ENCODE measurements at regions not wholly inside any gene's neighbourhood (a gene's known extent, or its start where the extent isn't known, plus 50 kb on each side); places are given as distances from the start of the nearest gene placed in this dataset.

GRCh38 chr9:13728131-13728530 is 448.6 kb upstream of the MPDZ start:
- Histone ChIP-seq H3K9me3 (ENCODE audit: control insufficient read depth in 1 of 2, low read length in 2 of 2) (no peaks in the 10 kb centered on the region), H3K36me3 (ENCODE audit: control insufficient read depth in 1 of 2, insufficient read depth in 2 of 2, low read length in 2 of 2) (no peaks in the 10 kb centered on the region), H3K27ac (ENCODE audit: low read length) (no peak overlapping the region), H3K4me3 (ENCODE audit: low read depth in 1 of 2, low read length in 2 of 2) (no peak overlapping the region), H3K4me1 (ENCODE audit: control insufficient read depth in 1 of 2, insufficient read depth in 2 of 2, low read length in 2 of 2) (no peaks in the 10 kb centered on the region), H3K27me3 (ENCODE audit: low read depth, low read length) (no peaks in the 10 kb centered on the region)

GRCh38 chr9:13726746-13727145 is 447.3 kb upstream of the MPDZ start:
- Histone ChIP-seq H3K36me3 (ENCODE audit: control insufficient read depth in 1 of 2, insufficient read depth in 2 of 2, low read length in 2 of 2) (no peaks in the 10 kb centered on the region), H3K4me1 (ENCODE audit: control insufficient read depth in 1 of 2, insufficient read depth in 2 of 2, low read length in 2 of 2) (no peaks in the 10 kb centered on the region), H3K27ac (ENCODE audit: low read length) (peak overlapping the region; percentile 21), H3K9me3 (ENCODE audit: control insufficient read depth in 1 of 2, low read length in 2 of 2) (peaks cover 0 to 4% of the 10 kb centered on the region in 2 donors), H3K4me3 (ENCODE audit: low read depth in 1 of 2, low read length in 2 of 2) (no peak overlapping the region), H3K27me3 (ENCODE audit: low read depth, low read length) (no peaks in the 10 kb centered on the region)

GRCh38 chr9:13725516-13725915 is 446.0 kb upstream of the MPDZ start:
- Histone ChIP-seq H3K36me3 (ENCODE audit: control insufficient read depth in 1 of 2, insufficient read depth in 2 of 2, low read length in 2 of 2) (no peaks in the 10 kb centered on the region), H3K27me3 (ENCODE audit: low read depth, low read length) (no peaks in the 10 kb centered on the region), H3K4me3 (ENCODE audit: low read depth in 1 of 2, low read length in 2 of 2) (no peak overlapping the region), H3K27ac (ENCODE audit: low read length) (no peak overlapping the region), H3K4me1 (ENCODE audit: control insufficient read depth in 1 of 2, insufficient read depth in 2 of 2, low read length in 2 of 2) (no peaks in the 10 kb centered on the region), H3K9me3 (ENCODE audit: control insufficient read depth in 1 of 2, low read length in 2 of 2) (peaks cover 0 to 4% of the 10 kb centered on the region in 2 donors)

- peaks cover 0 to 10% of the 10 kb centered on the region in 2 donors for H3K4me1 ChIP-seq (ENCODE audit: control insufficient read depth in 1 of 2, insufficient read depth in 2 of 2, low read length in 2 of 2)
- no peak overlapping the region for H3K4me3 ChIP-seq (ENCODE audit: low read depth in 1 of 2, low read length in 2 of 2)
- no peaks in the 10 kb centered on the region for H3K36me3 ChIP-seq (ENCODE audit: control insufficient read depth in 1 of 2, insufficient read depth in 2 of 2, low read length in 2 of 2)
- peaks cover 0 to 4% of the 10 kb centered on the region in 2 donors for H3K9me3 ChIP-seq (ENCODE audit: control insufficient read depth in 1 of 2, low read length in 2 of 2)
- no peaks in the 10 kb centered on the region for H3K27me3 ChIP-seq (ENCODE audit: low read depth, low read length)
- H3K27ac ChIP-seq (ENCODE audit: low read length): no peak overlapping the region
These were observed 442.2 kb upstream of the MPDZ start for GRCh38 chr9:13721481-13722235.

GRCh38 chr9:13719981-13720676 is 440.6 kb upstream of the MPDZ start:
- Histone ChIP-seq H3K27ac (ENCODE audit: low read length) (no peak overlapping the region), H3K27me3 (ENCODE audit: low read depth, low read length) (no peaks in the 10 kb centered on the region), H3K4me3 (ENCODE audit: low read depth in 1 of 2, low read length in 2 of 2) (no peak overlapping the region)

GRCh38 chr9:13719446-13719845 is 440.0 kb upstream of the MPDZ start:
- peaks cover 0 to 13% of the 10 kb centered on the region in 2 donors for H3K4me1 ChIP-seq (ENCODE audit: control insufficient read depth in 1 of 2, insufficient read depth in 2 of 2, low read length in 2 of 2)
- no peaks in the 10 kb centered on the region for H3K27me3 ChIP-seq (ENCODE audit: low read depth, low read length)
- H3K4me3 ChIP-seq (ENCODE audit: low read depth in 1 of 2, low read length in 2 of 2): no peak overlapping the region
- H3K36me3 ChIP-seq (ENCODE audit: control insufficient read depth in 1 of 2, insufficient read depth in 2 of 2, low read length in 2 of 2): no peaks in the 10 kb centered on the region
- no peak overlapping the region for H3K27ac ChIP-seq (ENCODE audit: low read length)
- peaks cover 0 to 4% of the 10 kb centered on the region in 2 donors for H3K9me3 ChIP-seq (ENCODE audit: control insufficient read depth in 1 of 2, low read length in 2 of 2)

More at GRCh38 chr9:13719981-13720676, 440.6 kb upstream of the MPDZ start:
- peaks cover 0 to 13% of the 10 kb centered on the region in 2 donors for H3K4me1 ChIP-seq (ENCODE audit: control insufficient read depth in 1 of 2, insufficient read depth in 2 of 2, low read length in 2 of 2)
- H3K36me3 ChIP-seq (ENCODE audit: control insufficient read depth in 1 of 2, insufficient read depth in 2 of 2, low read length in 2 of 2): no peaks in the 10 kb centered on the region
- H3K9me3 ChIP-seq (ENCODE audit: control insufficient read depth in 1 of 2, low read length in 2 of 2): peaks cover 0 to 4% of the 10 kb centered on the region in 2 donors

- Histone ChIP-seq H3K4me3 (ENCODE audit: low read depth in 1 of 2, low read length in 2 of 2) (no peak overlapping the region), H3K27ac (ENCODE audit: low read length) (no peak overlapping the region)
These were observed 439.0 kb upstream of the MPDZ start for GRCh38 chr9:13718539-13718938.

GRCh38 chr9:13718086-13718485 is 438.6 kb upstream of the MPDZ start:
- Histone ChIP-seq H3K36me3 (ENCODE audit: control insufficient read depth in 1 of 2, insufficient read depth in 2 of 2, low read length in 2 of 2) (no peaks in the 10 kb centered on the region), H3K27me3 (ENCODE audit: low read depth, low read length) (no peaks in the 10 kb centered on the region), H3K4me3 (ENCODE audit: low read depth in 1 of 2, low read length in 2 of 2) (no peak overlapping the region), H3K9me3 (ENCODE audit: control insufficient read depth in 1 of 2, low read length in 2 of 2) (peaks cover 0 to 4% of the 10 kb centered on the region in 2 donors), H3K4me1 (ENCODE audit: control insufficient read depth in 1 of 2, insufficient read depth in 2 of 2, low read length in 2 of 2) (peaks cover 0 to 13% of the 10 kb centered on the region in 2 donors), H3K27ac (ENCODE audit: low read length) (no peak overlapping the region)

More at GRCh38 chr9:13718539-13718938, 439.0 kb upstream of the MPDZ start:
- Histone ChIP-seq H3K27me3 (ENCODE audit: low read depth, low read length) (no peaks in the 10 kb centered on the region), H3K9me3 (ENCODE audit: control insufficient read depth in 1 of 2, low read length in 2 of 2) (peaks cover 0 to 4% of the 10 kb centered on the region in 2 donors), H3K36me3 (ENCODE audit: control insufficient read depth in 1 of 2, insufficient read depth in 2 of 2, low read length in 2 of 2) (no peaks in the 10 kb centered on the region), H3K4me1 (ENCODE audit: control insufficient read depth in 1 of 2, insufficient read depth in 2 of 2, low read length in 2 of 2) (peaks cover 0 to 13% of the 10 kb centered on the region in 2 donors)

GRCh38 chr9:13717322-13718054 is 438.0 kb upstream of the MPDZ start:
- peaks cover 0 to 4% of the 10 kb centered on the region in 2 donors for H3K9me3 ChIP-seq (ENCODE audit: control insufficient read depth in 1 of 2, low read length in 2 of 2)
- H3K36me3 ChIP-seq (ENCODE audit: control insufficient read depth in 1 of 2, insufficient read depth in 2 of 2, low read length in 2 of 2): no peaks in the 10 kb centered on the region
- H3K27ac ChIP-seq (ENCODE audit: low read length): no peak overlapping the region
- no peaks in the 10 kb centered on the region for H3K27me3 ChIP-seq (ENCODE audit: low read depth, low read length)
- H3K4me3 ChIP-seq (ENCODE audit: low read depth in 1 of 2, low read length in 2 of 2): no peak overlapping the region
- H3K4me1 ChIP-seq (ENCODE audit: control insufficient read depth in 1 of 2, insufficient read depth in 2 of 2, low read length in 2 of 2): peaks cover 0 to 13% of the 10 kb centered on the region in 2 donors

- no peak overlapping the region for H3K27ac ChIP-seq (ENCODE audit: low read length)
These were observed 437.3 kb upstream of the MPDZ start for GRCh38 chr9:13716601-13717321.

More at GRCh38 chr9:13716601-13717321, 437.3 kb upstream of the MPDZ start:
- no peaks in the 10 kb centered on the region for H3K36me3 ChIP-seq (ENCODE audit: control insufficient read depth in 1 of 2, insufficient read depth in 2 of 2, low read length in 2 of 2)
- no peak overlapping the region for H3K4me3 ChIP-seq (ENCODE audit: low read depth in 1 of 2, low read length in 2 of 2)
- peaks cover 0 to 13% of the 10 kb centered on the region in 2 donors for H3K4me1 ChIP-seq (ENCODE audit: control insufficient read depth in 1 of 2, insufficient read depth in 2 of 2, low read length in 2 of 2)
- H3K9me3 ChIP-seq (ENCODE audit: control insufficient read depth in 1 of 2, low read length in 2 of 2): no peaks in the 10 kb centered on the region
- H3K27me3 ChIP-seq (ENCODE audit: low read depth, low read length): no peaks in the 10 kb centered on the region

All from muscle layer of duodenum (tissue), 2 donors.